WTC11 (cell line): ENCODE measurements at regions not wholly inside any gene's neighbourhood (a gene's known extent, or its start where the extent isn't known, plus 50 kb on each side); places are given as distances from the start of the nearest gene placed in this dataset.

ENCODE experiments used
- ATAC-seq: fragments of 200-7000 bp; cut with Tn5 transposase; 2 replicates; pipeline ENCODE4 v1.10.0; 2021; ENCODE audit warnings: mild to moderate bottlenecking, moderate library complexity
- CTCF ChIA-PET: fragments of 300-600 bp; sonication (Branson Sonifier 250); formaldehyde crosslinking; loops from one replicate; lab custom pipeline; 2021; ENCODE audit warnings: antibody characterized with exemption; lab: Charles Lee
- POLR2A ChIA-PET: fragments of 350-600 bp; sonication (Branson Sonifier 250); formaldehyde crosslinking; loops from one replicate; lab custom pipeline; 2021; ENCODE audit warnings: antibody characterized with exemption; lab: Charles Lee
- DNase-seq: peaks from one replicate; pipeline ENCODE4 v3.0.0; 2021; ENCODE audit warnings: low spot score
- H3K27ac Mint-ChIP-seq: 2 replicates; pipeline ENCODE4 v1.8.0; 2021; ENCODE audit warnings: mixed read lengths
- H3K27me3 Mint-ChIP-seq: 2 replicates; pipeline ENCODE4 v1.8.0; 2021; ENCODE audit warnings: low read depth, mild to moderate bottlenecking, moderate library complexity, mixed read lengths
- H3K36me3 Mint-ChIP-seq: 2 replicates; pipeline ENCODE4 v1.8.0; 2021; ENCODE audit warnings: mixed read lengths
- H3K4me1 Mint-ChIP-seq: 2 replicates; pipeline ENCODE4 v1.8.0; 2022; ENCODE audit warnings: mixed read lengths
- H3K4me3 Mint-ChIP-seq: 2 replicates; pipeline ENCODE4 v1.8.0; 2021; ENCODE audit warnings: mild to moderate bottlenecking, moderate library complexity, mixed read lengths
- H3K9me3 Mint-ChIP-seq: 2 replicates; pipeline ENCODE4 v1.8.0; 2021; ENCODE audit warnings: mixed read lengths
- CREB1 ChIP-seq: sonication (generic); formaldehyde crosslinking; IDR thresholded peaks from 2 replicates; pipeline ENCODE4 v1.8.0; 2023; ENCODE audit warnings: mild to moderate bottlenecking, missing genetic modification reagents
- ESRRA ChIP-seq: sonication (generic); formaldehyde crosslinking; IDR thresholded peaks from 2 replicates; pipeline ENCODE4 v1.8.1; 2022; ENCODE audit warnings: mild to moderate bottlenecking, missing genetic modification reagents, borderline replicate concordance
- GABPB1 ChIP-seq: sonication (generic); formaldehyde crosslinking; IDR thresholded peaks from 2 replicates; pipeline ENCODE4 v1.8.1; 2023; ENCODE audit warnings: mild to moderate bottlenecking, missing genetic modification reagents
- MXD4 ChIP-seq: fragments of 250-450 bp; sonication (Bioruptor Pico); IDR thresholded peaks from 2 replicates; pipeline ENCODE4 v1.8.0; 2021; ENCODE audit warnings: mild to moderate bottlenecking, moderate library complexity, borderline replicate concordance
- PRRX2 ChIP-seq: fragments of 250-450 bp; sonication (Bioruptor Pico); IDR thresholded peaks from 2 replicates; pipeline ENCODE4 v1.8.0; 2021; ENCODE audit warnings: mild to moderate bottlenecking
- SP1 ChIP-seq: sonication (generic); formaldehyde crosslinking; conservative IDR thresholded peaks from 2 replicates; pipeline ENCODE4 v1.8.1; 2022; ENCODE audit warnings: missing genetic modification reagents
- TP53 ChIP-seq: sonication (generic); formaldehyde crosslinking; IDR thresholded peaks from 2 replicates; pipeline ENCODE4 v1.8.1; 2023; ENCODE audit warnings: mild to moderate bottlenecking, missing genetic modification reagents
- ZNF671 ChIP-seq: fragments of 250-450 bp; sonication (Bioruptor Pico); IDR thresholded peaks from 2 replicates; pipeline ENCODE4 v1.8.0; 2021; ENCODE audit warnings: mild to moderate bottlenecking
- TF ChIP-seq, protein P1 (sequence below): sonication (generic); formaldehyde crosslinking; IDR thresholded peaks from 2 replicates; pipeline ENCODE4 v1.8.0; 2022; ENCODE audit warnings: mild to moderate bottlenecking, missing genetic modification reagents
- TF ChIP-seq, protein P2 (sequence below): sonication (generic); formaldehyde crosslinking; IDR thresholded peaks from 2 replicates; pipeline ENCODE4 v1.8.1; 2022; ENCODE audit warnings: missing genetic modification reagents, borderline replicate concordance
- TF ChIP-seq, protein P3 (sequence below): sonication (generic); formaldehyde crosslinking; conservative IDR thresholded peaks from 2 replicates; pipeline ENCODE4 v1.8.1; 2023; ENCODE audit warnings: mild to moderate bottlenecking, low read depth, missing genetic modification reagents, moderate library complexity
- TF ChIP-seq, protein P4 (sequence below): sonication (generic); formaldehyde crosslinking; IDR thresholded peaks from 2 replicates; pipeline ENCODE4 v1.8.0; 2022; ENCODE audit warnings: mild to moderate bottlenecking, missing genetic modification reagents
- TF ChIP-seq, protein P5 (sequence below): sonication (generic); formaldehyde crosslinking; IDR thresholded peaks from 2 replicates; pipeline ENCODE4 v1.8.1; 2023; ENCODE audit warnings: mild to moderate bottlenecking, missing genetic modification reagents
- TF ChIP-seq, protein P6 (sequence below): sonication (generic); formaldehyde crosslinking; IDR thresholded peaks from 2 replicates; pipeline ENCODE4 v1.8.0; 2022; ENCODE audit warnings: missing genetic modification reagents

DNA sequence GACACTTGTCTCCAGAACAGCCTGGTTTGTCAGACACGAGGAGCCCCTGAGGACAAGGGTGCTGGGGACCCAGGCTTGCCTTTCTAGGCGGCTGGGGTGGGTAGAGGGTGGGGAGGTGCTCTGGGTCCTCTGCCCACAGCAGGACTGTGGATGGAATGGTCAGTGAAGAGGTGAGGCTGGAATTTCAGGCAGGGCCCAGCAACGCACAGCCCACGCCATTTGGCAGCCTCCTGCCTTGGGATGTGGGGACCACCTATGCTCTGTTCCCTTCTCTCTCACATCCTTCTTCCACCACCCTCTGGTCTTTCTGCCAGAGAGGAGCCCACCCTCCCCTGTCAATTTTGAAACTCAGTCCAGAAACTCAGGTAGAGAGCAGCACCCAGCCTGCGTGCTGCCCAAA is 103.2 kb downstream of the CXCL12 start:
- H3K4me3 Mint-ChIP-seq = no peak overlapping the region
- peaks cover 21% of the 10 kb centered on the region for H3K4me1 Mint-ChIP-seq
- H3K27ac Mint-ChIP-seq = no peak overlapping the region
- TF ChIP-seq SP1 (CRISPR knock-in tag) (no peak), MXD4 (CRISPR knock-in tag) (no peak), TP53 (CRISPR knock-in tag) (no peak), PRRX2 (CRISPR knock-in tag) (no peak), ZNF671 (CRISPR knock-in tag) (no peak), ESRRA (CRISPR knock-in tag) (no peak), GABPB1 (CRISPR knock-in tag) (no peak)
- TF ChIP-seq, protein P1, sequence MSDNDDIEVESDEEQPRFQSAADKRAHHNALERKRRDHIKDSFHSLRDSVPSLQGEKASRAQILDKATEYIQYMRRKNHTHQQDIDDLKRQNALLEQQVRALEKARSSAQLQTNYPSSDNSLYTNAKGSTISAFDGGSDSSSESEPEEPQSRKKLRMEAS (CRISPR knock-in tag) = no peak
- TF ChIP-seq, protein P2, sequence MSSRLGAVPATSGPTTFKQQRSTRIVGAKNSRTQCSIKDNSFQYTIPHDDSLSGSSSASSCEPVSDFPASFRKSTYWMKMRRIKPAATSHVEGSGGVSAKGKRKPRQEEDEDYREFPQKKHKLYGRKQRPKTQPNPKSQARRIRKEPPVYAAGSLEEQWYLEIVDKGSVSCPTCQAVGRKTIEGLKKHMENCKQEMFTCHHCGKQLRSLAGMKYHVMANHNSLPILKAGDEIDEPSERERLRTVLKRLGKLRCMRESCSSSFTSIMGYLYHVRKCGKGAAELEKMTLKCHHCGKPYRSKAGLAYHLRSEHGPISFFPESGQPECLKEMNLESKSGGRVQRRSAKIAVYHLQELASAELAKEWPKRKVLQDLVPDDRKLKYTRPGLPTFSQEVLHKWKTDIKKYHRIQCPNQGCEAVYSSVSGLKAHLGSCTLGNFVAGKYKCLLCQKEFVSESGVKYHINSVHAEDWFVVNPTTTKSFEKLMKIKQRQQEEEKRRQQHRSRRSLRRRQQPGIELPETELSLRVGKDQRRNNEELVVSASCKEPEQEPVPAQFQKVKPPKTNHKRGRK (CRISPR knock-in tag) = no peak
- TF ChIP-seq, protein P3, sequence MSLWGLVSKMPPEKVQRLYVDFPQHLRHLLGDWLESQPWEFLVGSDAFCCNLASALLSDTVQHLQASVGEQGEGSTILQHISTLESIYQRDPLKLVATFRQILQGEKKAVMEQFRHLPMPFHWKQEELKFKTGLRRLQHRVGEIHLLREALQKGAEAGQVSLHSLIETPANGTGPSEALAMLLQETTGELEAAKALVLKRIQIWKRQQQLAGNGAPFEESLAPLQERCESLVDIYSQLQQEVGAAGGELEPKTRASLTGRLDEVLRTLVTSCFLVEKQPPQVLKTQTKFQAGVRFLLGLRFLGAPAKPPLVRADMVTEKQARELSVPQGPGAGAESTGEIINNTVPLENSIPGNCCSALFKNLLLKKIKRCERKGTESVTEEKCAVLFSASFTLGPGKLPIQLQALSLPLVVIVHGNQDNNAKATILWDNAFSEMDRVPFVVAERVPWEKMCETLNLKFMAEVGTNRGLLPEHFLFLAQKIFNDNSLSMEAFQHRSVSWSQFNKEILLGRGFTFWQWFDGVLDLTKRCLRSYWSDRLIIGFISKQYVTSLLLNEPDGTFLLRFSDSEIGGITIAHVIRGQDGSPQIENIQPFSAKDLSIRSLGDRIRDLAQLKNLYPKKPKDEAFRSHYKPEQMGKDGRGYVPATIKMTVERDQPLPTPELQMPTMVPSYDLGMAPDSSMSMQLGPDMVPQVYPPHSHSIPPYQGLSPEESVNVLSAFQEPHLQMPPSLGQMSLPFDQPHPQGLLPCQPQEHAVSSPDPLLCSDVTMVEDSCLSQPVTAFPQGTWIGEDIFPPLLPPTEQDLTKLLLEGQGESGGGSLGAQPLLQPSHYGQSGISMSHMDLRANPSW (CRISPR knock-in tag) = no peak
- H3K27me3 Mint-ChIP-seq = no peaks in the 10 kb centered on the region; the same call in 1 of the 2 replicates
- CTCF ChIA-PET = no interaction called here
- POLR2A ChIA-PET = no interaction called here
- H3K36me3 Mint-ChIP-seq = no peaks in the 10 kb centered on the region; the same call in 1 of the 2 replicates
- ATAC-seq (no peak), DNase-seq (no peak)
- H3K9me3 Mint-ChIP-seq = peaks cover 7% of the 10 kb centered on the region

DNA sequence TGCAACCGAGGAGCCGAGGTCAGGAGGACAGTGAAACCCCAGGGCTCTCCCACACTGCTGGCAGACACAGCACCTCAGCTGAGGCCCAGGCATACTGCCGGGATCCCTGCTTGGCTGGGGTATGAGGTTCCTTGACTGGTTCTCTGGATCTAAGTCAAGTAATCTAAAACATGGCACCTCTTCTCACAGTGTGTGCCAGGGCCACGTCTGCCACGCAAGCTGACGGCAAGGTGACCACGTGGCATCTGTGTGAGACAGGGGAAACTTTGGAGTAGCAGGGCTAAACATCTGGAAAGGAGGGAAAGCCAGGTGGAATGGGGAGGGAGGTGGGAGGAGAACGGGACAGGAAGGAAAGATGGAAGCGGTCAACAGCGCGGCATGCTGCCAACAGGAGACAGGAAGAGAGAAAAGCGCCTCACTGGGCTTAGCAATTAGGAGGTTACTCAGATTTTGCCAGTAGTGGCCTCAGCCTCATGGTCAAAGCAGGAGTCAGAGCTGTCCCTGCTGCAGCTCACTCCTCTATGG is 103.7 kb downstream of the CXCL12 start:
- Mint-ChIP-seq H3K36me3 (no peaks in the 10 kb centered on the region; the same call in 1 of the 2 replicates), H3K27ac (no peak overlapping the region), H3K4me1 (peaks cover 16% of the 10 kb centered on the region), H3K4me3 (no peak overlapping the region), H3K27me3 (no peaks in the 10 kb centered on the region; the same call in 1 of the 2 replicates), H3K9me3 (peaks cover 12% of the 10 kb centered on the region)
- ATAC-seq = no peak
- TF ChIP-seq, protein P2 (CRISPR knock-in tag) = no peak
- CTCF ChIA-PET = no interaction called here
- POLR2A ChIA-PET = interaction anchor here (0.8 kb wide), 1 partner anchor 11 kb away, joined by 3 read pairs; no protein-coding TSS in a partner anchor
- DNase-seq = no peak

DNA sequence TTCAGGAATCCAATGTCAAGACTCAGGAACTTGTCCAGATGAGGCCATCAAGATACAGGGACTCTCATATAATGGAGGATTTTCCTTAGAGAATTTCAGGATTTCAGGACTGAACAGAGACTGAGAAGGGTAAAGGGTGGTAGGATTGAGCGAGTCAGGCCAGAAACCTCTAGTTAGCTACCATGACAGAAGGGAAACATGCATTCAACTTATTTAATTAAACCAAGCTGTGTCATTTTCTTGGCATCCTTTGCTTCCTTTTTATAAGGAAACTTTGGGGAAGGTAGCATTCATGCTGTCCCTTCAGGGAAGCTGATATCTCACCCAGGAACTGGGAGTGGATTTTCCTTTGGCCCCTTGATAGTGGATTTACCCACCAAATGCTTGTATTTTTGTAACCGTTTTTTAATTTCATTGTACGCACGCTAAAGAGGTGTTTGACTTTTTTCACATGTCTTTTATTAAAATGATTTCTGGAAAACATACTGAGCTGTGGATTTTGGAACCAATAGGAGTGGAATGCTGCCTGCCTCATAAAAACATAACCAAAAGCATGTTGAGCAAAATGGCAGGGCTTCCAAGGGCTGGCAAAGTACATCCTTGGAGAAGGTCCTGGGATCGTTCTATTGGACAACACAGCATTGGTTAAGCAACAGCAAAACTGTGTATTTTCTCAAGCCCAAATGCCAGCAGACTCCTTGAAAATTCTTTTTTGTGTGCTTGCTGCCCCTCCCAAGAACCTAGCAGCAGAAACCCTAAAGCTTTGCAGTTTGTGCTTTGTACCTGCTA is 104.5 kb downstream of the CXCL12 start:
- Mint-ChIP-seq H3K27me3 (no peaks in the 10 kb centered on the region; the same call in 1 of the 2 replicates), H3K27ac (no peak overlapping the region), H3K4me3 (no peak overlapping the region), H3K9me3 (peaks cover 15% of the 10 kb centered on the region), H3K4me1 (peaks cover 12% of the 10 kb centered on the region), H3K36me3 (no peaks in the 10 kb centered on the region; the same call in 1 of the 2 replicates)
- CTCF ChIA-PET = no interaction called here
- ATAC-seq (no peak), DNase-seq (no peak)
- POLR2A ChIA-PET = interaction anchor here (0.8 kb wide), 1 partner anchor 12 kb away, joined by 3 read pairs; no protein-coding TSS in a partner anchor
- TF ChIP-seq CREB1 (CRISPR knock-in tag) = no peak
- TF ChIP-seq, protein P4, sequence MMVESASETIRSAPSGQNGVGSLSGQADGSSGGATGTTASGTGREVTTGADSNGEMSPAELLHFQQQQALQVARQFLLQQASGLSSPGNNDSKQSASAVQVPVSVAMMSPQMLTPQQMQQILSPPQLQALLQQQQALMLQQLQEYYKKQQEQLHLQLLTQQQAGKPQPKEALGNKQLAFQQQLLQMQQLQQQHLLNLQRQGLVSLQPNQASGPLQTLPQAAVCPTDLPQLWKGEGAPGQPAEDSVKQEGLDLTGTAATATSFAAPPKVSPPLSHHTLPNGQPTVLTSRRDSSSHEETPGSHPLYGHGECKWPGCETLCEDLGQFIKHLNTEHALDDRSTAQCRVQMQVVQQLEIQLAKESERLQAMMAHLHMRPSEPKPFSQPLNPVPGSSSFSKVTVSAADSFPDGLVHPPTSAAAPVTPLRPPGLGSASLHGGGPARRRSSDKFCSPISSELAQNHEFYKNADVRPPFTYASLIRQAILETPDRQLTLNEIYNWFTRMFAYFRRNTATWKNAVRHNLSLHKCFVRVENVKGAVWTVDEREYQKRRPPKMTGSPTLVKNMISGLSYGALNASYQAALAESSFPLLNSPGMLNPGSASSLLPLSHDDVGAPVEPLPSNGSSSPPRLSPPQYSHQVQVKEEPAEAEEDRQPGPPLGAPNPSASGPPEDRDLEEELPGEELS = no peak
- TF ChIP-seq, protein P5, sequence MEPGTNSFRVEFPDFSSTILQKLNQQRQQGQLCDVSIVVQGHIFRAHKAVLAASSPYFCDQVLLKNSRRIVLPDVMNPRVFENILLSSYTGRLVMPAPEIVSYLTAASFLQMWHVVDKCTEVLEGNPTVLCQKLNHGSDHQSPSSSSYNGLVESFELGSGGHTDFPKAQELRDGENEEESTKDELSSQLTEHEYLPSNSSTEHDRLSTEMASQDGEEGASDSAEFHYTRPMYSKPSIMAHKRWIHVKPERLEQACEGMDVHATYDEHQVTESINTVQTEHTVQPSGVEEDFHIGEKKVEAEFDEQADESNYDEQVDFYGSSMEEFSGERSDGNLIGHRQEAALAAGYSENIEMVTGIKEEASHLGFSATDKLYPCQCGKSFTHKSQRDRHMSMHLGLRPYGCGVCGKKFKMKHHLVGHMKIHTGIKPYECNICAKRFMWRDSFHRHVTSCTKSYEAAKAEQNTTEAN (CRISPR knock-in tag) = no peak
- TF ChIP-seq, protein P6, sequence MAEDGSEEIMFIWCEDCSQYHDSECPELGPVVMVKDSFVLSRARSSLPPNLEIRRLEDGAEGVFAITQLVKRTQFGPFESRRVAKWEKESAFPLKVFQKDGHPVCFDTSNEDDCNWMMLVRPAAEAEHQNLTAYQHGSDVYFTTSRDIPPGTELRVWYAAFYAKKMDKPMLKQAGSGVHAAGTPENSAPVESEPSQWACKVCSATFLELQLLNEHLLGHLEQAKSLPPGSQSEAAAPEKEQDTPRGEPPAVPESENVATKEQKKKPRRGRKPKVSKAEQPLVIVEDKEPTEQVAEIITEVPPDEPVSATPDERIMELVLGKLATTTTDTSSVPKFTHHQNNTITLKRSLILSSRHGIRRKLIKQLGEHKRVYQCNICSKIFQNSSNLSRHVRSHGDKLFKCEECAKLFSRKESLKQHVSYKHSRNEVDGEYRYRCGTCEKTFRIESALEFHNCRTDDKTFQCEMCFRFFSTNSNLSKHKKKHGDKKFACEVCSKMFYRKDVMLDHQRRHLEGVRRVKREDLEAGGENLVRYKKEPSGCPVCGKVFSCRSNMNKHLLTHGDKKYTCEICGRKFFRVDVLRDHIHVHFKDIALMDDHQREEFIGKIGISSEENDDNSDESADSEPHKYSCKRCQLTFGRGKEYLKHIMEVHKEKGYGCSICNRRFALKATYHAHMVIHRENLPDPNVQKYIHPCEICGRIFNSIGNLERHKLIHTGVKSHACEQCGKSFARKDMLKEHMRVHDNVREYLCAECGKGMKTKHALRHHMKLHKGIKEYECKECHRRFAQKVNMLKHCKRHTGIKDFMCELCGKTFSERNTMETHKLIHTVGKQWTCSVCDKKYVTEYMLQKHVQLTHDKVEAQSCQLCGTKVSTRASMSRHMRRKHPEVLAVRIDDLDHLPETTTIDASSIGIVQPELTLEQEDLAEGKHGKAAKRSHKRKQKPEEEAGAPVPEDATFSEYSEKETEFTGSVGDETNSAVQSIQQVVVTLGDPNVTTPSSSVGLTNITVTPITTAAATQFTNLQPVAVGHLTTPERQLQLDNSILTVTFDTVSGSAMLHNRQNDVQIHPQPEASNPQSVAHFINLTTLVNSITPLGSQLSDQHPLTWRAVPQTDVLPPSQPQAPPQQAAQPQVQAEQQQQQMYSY (CRISPR knock-in tag) = no peak
